Thoracic aorta (tissue), 2 donors: ENCODE measurements at regions not wholly inside any gene's neighbourhood (a gene's known extent, or its start where the extent isn't known, plus 50 kb on each side); places are given as distances from the start of the nearest gene placed in this dataset.
"Not testable (repeated sequence)": the region's sequence is repeated elsewhere in the genome, so short reads cannot be mapped to it uniquely, and the experiment has no call there.

Experiments used
- ATAC-seq: fragments of 150-250 bp; one replicate; pipeline ENCODE4 v1.8.0; 2017; ENCODE audit warnings: low read depth; ENCODE audit not compliant: insufficient number of reproducible peaks, low FRiP score
- DNase-seq: peaks from one replicate; pipeline ENCODE4 v3.0.0-alpha.2; 2020; ENCODE audit warnings: low spot score
- H3K27ac ChIP-seq, 2 donors: fragments of 200-600 bp; sonication (generic); 1 replicate in 1 of 2; 2 replicates in 1 of 2; pipeline ENCODE4 v1.5.1; 2016; ENCODE audit warnings: mild to moderate bottlenecking in 2 of 2, moderate library complexity in 2 of 2
- H3K27me3 ChIP-seq: fragments of 200-600 bp; sonication (generic); replicated peaks from 2 replicates; pipeline ENCODE4 v1.6.0; 2016; ENCODE audit warnings: mild to moderate bottlenecking; ENCODE audit not compliant: insufficient read depth
- H3K36me3 ChIP-seq: fragments of 200-600 bp; sonication (generic); one replicate; pipeline ENCODE4 v1.5.1; 2016
- H3K4me1 ChIP-seq, 2 donors: fragments of 200-600 bp; sonication (generic); 1 replicate in 1 of 2; 2 replicates in 1 of 2; pipeline versions ENCODE4 v1.5.1 to v1.6.0; 2016; ENCODE audit warnings: low read depth in 2 of 2, mild to moderate bottlenecking in 1 of 2; ENCODE audit not compliant: control insufficient read depth in 1 of 2
- H3K4me3 ChIP-seq: fragments of 200-600 bp; sonication (generic); 2 replicates; pipeline ENCODE4 v1.5.1; 2016; ENCODE audit warnings: mild to moderate bottlenecking
- H3K9me3 ChIP-seq: fragments of 200-600 bp; sonication (generic); 2 replicates; pipeline ENCODE4 v1.5.1; 2016
- TF ChIP-seq, protein P1 (sequence below): fragments of 200-600 bp; sonication (generic); IDR thresholded peaks from one replicate; pipeline ENCODE4 v1.5.1; 2019; ENCODE audit warnings: antibody characterized with exemption

DNA sequence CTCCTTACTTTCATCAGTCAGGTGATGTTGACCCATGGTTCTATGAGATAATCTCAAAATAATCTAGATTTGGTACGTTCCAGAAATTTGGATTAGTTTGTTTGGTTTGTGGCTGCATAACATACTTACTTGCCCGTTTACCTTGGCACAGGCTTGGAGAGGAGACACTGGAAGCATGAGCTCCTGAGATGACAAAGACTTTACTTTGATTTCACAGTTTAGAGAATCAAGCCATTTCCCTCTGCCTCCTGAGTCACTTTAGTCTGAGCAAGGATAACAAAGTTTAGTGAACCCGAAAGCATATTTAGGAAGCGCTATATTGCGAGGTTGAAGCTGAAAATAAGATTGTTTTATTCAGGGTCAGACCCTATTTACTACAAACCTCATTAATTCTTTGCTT, 643.4 kb downstream of the QKI start:
- ATAC-seq (no peak), DNase-seq (no peak)
- H3K4me3 ChIP-seq: no peak overlapping the region
- TF ChIP-seq, protein P1, sequence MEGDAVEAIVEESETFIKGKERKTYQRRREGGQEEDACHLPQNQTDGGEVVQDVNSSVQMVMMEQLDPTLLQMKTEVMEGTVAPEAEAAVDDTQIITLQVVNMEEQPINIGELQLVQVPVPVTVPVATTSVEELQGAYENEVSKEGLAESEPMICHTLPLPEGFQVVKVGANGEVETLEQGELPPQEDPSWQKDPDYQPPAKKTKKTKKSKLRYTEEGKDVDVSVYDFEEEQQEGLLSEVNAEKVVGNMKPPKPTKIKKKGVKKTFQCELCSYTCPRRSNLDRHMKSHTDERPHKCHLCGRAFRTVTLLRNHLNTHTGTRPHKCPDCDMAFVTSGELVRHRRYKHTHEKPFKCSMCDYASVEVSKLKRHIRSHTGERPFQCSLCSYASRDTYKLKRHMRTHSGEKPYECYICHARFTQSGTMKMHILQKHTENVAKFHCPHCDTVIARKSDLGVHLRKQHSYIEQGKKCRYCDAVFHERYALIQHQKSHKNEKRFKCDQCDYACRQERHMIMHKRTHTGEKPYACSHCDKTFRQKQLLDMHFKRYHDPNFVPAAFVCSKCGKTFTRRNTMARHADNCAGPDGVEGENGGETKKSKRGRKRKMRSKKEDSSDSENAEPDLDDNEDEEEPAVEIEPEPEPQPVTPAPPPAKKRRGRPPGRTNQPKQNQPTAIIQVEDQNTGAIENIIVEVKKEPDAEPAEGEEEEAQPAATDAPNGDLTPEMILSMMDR: no peak
- H3K27ac ChIP-seq: no peak overlapping the region
- H3K36me3 ChIP-seq: no peaks in the 10 kb centered on the region
- H3K9me3 ChIP-seq: no peaks in the 10 kb centered on the region
- no peaks in the 10 kb centered on the region for H3K4me1 ChIP-seq
- no peaks in the 10 kb centered on the region for H3K27me3 ChIP-seq

DNA sequence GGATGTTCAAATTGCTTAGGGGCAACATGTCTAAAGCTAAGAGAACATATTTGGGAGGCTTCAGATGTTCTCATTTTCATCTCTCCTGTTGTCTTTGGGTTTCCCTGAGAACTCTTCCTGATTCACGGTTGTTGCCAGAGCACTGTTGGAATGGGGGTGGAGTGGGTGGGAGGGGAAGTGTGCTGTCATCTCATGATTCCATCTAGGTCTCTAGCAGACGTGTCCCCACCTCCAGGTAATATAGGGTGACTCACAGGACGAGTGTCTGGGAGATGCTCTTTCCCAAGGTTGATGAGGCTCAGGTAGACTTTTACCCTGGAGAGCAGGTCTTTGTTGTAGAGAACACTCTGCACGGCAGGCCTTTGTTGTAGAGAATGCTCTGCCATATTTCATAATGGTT, 636.9 kb downstream of the QKI start:
- Histone ChIP-seq H3K9me3 (no peaks in the 10 kb centered on the region), H3K4me3 (no peak overlapping the region), H3K27me3 (no peaks in the 10 kb centered on the region), H3K4me1 (no peaks in the 10 kb centered on the region), H3K36me3 (no peaks in the 10 kb centered on the region), H3K27ac (no peak overlapping the region)
- ATAC-seq: no peak
- DNase-seq: no peak
- TF ChIP-seq, protein P1: no peak

DNA sequence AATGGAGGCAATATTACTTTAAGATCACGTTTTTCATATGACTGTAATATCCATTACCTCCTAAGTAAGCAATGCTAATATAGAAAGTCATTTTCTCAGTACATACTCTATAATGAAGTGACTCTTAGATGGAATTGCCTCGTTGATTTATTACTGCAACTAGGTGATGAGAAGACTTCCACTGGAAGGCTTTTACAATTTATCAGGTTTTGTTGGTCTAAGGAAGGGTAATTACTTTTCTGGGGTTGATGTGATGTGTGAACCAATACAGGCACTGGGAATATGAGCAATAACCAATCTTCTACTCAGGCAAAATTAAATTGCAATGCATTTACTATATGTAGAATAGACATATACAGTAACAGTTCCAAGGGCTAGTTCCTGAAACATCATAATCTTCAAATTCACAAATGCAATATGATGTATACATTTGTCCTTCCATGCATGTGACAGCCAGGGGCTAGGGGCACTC, 635.0 kb downstream of the QKI start:
- H3K9me3 ChIP-seq: no peaks in the 10 kb centered on the region
- ATAC-seq (no peak), DNase-seq (no peak)
- no peaks in the 10 kb centered on the region for H3K27me3 ChIP-seq
- H3K4me3 ChIP-seq: no peak overlapping the region
- no peak overlapping the region for H3K27ac ChIP-seq
- no peaks in the 10 kb centered on the region for H3K36me3 ChIP-seq
- no peaks in the 10 kb centered on the region for H3K4me1 ChIP-seq
- TF ChIP-seq, protein P1: no peak

DNA sequence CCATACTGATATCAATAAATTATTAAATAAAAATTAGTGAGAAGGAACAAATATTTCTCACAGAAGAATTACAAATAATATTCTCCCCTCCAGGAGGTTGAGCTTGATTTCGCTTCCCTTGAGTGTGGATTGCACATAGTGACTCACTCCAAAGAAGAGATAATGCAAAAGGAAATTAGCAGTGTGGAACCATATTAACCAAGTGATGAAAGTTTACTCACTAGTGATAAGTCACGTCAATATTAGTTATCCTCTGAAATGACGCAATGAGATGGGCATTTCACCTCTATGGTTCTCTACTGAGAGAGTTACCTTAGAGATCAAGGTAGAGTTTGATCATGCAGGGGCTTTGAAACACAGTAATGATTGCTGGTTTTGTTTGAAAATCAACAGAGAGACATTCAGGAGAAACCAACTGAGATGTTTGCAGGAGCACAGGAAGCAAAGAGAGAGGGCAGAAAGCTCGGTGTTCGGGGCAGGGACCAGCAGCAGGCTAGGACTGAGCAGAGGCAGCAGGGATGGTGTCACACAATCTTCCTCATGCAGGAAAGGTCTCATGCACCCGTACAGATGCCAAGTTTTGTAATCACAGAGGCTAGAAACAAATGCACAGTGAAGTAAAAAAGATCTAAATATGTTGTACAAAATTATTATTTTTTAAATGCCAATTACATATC, 634.5 kb downstream of the QKI start:
- ATAC-seq: no peak
- H3K4me1 ChIP-seq: no peaks in the 10 kb centered on the region

DNA sequence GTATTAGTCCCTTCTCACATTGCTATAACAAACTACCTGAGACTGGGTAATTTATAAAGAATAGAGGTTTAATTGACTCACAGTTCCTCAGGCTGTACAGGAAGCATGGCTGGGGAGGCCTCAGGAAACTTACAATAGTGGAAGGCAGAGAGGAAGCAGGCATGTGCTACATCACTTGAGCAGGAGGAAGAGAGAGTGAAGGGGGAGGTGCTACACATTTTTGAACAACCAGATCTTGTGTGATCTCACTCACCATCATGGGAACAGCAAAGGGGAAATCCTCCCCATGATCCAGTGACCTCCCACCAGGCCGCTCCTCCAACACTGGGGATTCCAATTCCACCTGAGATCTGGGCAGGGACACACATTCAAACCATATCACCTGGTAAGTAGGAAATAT, 630.6 kb downstream of the QKI start:
- H3K36me3 ChIP-seq: no peaks in the 10 kb centered on the region
- ATAC-seq (no peak), DNase-seq (no peak)
- TF ChIP-seq, protein P1: no peak
- no peaks in the 10 kb centered on the region for H3K27me3 ChIP-seq
- no peak overlapping the region for H3K27ac ChIP-seq
- H3K9me3 ChIP-seq: no peaks in the 10 kb centered on the region
- H3K4me3 ChIP-seq: no peak overlapping the region
- no peaks in the 10 kb centered on the region for H3K4me1 ChIP-seq

More for the DNA sequence above, 634.5 kb downstream of the QKI start:
- no peaks in the 10 kb centered on the region for H3K9me3 ChIP-seq
- H3K36me3 ChIP-seq: no peaks in the 10 kb centered on the region
- H3K27me3 ChIP-seq: no peaks in the 10 kb centered on the region
- H3K4me3 ChIP-seq: no peak overlapping the region
- TF ChIP-seq, protein P1: no peak
- no peak for DNase-seq
- no peak overlapping the region for H3K27ac ChIP-seq

DNA sequence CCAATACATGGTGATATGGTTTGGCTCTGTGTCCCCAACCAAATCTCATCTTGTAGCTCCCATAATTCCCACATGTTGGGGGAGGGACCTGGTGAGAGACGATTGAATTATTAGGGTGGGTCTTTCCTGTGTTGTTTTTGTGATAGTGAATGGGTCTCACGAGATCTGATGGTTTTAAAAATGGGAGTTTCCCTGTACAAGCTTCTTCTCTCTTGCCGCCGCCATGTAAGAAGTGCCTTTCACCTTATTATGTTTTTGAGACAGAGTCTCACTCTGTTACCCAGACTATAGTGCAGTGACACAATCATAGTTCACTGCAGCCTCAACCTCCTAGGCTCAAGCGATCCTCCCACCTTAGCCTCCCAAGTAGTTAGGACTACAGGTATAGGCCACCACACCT, 629.1 kb downstream of the QKI start:
- not testable (repeated sequence) for ATAC-seq, H3K27ac ChIP-seq, H3K9me3 ChIP-seq, H3K36me3 ChIP-seq, H3K4me3 ChIP-seq, H3K27me3 ChIP-seq, DNase-seq, H3K4me1 ChIP-seq
